GM18511 (cell line): ENCODE measurements at regions not wholly inside any gene's neighbourhood (a gene's known extent, or its start where the extent isn't known, plus 50 kb on each side); places are given as distances from the start of the nearest gene placed in this dataset.

ENCODE experiments used
- ATAC-seq: cut with Tn5 transposase; IDR thresholded peaks from one replicate; pipeline ENCODE4 v1.9.1; 2021; ENCODE audit warnings: mild to moderate bottlenecking, moderate library complexity; ENCODE audit not compliant: unreplicated experiment

DNA sequence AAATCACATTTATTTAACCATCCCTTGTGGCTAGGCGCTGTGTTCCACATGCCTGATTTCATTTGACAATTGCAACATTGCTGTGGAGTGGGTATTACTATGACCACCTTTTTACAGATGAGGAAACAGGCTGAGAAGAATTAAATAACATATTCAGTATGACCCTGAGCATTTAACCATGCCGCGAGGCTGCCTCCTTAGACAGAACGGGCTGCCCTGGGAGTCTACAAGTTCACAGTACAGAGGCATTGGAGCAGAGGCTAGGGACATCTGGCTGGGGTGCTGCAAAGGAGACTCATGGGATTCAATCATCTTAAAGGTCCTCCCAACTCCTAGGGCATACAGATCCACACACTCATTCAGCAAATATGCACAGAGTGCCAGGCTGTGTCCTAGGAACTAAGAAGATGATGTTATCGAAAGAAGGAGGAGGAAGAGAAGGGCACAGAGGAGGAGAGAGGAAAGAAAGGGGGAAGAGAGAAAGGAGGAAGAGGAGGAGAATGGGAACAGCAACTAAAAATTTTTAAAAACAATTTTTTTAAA, 164.7 kb upstream of the CCND2 start:
- no peak for ATAC-seq

DNA sequence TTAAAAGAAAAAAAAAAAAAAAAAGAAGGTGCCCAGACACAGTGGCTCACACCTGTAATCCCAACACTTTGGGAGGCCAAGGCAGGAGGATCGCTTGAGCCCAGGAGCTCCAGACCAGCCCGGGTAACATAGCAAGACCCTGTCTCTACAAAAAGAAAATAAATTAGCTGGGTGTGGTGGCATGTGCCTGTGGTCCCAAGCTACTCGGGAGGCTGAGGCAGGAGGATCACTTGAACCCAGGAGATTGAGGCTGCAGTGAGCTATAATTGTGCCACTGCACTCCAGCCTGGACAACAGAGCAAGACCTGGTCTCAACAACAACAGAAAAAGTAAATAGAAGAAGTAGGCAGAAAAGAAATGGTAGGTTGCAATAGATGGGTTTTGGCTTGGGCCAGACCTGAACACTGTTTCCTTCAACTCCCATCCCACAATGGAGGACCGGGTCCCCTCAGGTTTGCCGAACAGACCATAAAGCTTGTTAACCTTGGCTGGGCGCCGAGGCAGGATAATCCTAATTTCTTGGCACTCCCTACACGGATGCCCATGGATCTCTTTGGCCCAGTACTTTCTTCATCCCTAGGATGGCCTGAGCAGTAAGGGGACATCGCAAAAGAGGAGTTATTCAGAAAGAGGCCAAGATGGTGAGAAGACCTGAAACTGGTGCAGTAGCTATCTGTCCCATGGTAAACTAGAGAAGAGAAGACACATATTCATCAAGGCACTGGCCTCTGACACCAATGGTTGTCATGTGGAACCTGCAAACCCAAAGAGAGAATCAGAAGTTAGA, 165.5 kb upstream of the CCND2 start:
- peak; percentile 14 for ATAC-seq

DNA sequence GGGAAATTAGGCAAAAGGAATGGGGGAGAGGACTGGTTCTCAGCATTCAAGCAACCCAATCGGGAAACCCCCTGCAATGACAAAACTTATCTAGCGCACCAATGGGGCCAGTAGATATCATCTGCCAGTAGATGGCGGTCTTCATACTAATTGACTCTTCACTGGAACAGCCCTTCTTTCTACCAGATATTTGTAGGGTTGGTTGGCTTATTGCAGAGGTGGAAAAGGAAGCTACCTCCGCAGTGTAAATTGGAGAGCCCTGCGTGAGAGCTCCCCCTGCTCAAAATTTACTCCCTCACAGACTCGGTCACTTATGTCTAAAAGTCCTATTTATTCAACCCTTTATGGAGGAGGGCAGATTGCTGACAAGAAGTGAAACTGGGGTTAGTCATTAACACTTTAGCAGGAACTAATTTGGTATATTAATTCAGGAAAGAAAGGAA, 166.1 kb upstream of the CCND2 start:
- ATAC-seq, result peak; percentile 94

DNA sequence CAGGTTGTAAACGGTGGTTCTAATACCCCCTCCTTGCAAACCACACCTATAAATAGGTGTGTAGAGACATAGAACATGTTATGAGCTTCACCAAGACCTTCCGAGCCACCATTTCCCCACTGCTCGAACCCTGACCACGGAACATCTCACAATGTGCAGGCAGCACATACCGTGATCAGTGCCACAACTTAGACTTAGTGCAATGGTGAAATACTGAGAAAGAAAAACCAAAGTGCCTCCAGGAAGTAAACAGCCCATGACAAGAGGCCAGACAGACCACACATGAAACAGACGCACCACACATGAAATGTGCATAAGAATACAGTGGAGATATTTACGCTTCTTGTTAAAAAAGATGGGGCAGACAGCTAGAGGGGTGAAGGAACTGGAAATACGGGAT, 166.9 kb upstream of the CCND2 start:
- ATAC-seq, result no peak

DNA sequence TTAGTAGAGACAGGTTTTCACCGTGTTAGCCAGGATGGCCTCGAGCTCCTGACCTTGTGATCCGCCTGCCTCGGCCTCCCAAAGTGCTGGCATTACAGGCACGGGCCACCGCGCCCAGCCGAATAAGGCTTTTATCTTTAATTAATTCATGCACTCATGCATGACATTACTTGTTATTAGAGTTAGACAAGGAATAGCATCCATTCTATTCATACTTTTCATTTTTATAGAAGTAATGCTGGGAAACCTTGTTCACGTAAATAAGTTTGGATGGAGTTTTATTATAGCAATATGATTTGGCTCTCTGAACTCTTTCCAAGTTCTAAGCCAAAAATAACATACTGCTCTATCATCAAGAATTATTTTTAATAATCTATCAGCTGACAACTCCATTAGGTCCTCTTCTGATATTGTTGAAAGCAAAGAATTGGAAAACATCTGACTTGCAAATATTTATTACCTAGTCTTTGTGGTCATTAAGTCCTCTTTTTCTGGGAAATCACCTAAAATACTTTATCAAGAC, 168.8 kb upstream of the CCND2 start:
- ATAC-seq, result no peak

DNA sequence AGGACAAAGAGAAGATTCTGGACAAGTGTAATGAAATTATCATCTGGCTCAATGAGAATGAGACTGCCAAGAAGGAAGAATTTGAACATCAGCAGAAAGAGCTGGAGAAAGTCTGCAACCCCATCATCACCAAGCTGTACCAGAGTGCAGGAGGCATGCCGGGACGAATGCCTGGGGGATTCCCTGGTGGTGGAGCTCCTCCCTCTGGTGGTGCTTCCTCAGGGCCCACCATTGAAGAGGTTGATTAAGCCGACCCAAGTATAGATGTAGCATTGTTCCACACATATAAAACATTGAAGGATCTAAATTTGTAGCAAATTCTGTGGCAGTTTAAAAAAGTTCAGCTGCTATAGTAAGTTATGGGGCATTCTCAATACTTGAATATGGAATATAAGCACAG, 174.3 kb upstream of the CCND2 start:
- no peak for ATAC-seq

DNA sequence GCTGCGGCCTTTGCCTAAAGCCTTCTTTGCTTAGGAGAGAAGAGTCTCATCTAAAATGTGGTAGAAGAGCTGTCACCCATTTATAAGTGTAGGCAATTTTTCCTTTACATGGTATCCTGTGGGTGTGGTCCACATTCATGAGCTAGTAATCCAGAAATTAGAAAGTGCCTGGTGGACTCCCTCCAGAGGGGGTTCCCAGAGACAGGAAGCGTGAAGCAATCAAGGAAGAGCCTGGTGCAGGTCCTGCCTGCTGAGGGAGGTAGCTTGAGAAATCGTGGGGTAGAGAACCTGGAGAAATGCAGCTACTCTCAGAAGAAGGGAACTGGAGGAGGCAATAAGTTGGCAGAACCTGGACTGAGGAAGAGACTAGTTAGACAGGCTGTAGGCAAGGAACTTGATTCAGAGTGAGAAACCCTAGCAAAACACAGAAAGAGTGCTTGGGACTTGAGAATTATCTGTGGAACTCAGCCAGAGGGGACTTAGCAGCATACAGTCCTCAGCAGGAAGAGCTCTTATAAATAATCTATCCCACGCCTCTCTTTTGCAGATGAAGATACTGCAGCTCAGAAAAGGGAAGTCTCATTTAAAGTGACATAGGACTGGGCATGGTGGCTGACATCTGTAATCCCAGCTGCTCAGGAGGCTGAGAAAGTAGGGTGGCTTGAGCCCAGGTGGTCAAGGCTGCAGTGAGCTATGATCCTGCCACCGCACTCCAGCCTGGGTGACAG, 182.4 kb upstream of the CCND2 start:
- ATAC-seq, result no peak

DNA sequence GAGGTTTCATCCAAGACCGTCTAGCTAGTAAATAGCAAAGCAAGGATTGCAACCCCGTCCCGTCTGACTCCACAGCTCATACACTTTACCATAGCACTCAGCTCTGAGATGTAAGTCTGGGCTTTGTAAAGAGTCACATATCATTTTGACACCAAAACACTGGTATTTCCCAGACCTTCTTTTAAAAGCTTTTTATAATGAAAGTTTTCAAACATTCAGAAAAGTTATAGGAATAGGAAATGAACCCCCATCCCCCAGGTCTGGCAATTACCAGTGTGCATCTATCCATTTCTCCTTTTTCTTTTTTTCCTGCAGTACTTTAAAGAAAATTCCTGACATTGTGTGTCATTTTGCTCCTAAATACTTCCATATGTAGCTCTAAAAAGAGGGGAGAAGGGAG, 183.6 kb upstream of the CCND2 start:
- no peak for ATAC-seq

DNA sequence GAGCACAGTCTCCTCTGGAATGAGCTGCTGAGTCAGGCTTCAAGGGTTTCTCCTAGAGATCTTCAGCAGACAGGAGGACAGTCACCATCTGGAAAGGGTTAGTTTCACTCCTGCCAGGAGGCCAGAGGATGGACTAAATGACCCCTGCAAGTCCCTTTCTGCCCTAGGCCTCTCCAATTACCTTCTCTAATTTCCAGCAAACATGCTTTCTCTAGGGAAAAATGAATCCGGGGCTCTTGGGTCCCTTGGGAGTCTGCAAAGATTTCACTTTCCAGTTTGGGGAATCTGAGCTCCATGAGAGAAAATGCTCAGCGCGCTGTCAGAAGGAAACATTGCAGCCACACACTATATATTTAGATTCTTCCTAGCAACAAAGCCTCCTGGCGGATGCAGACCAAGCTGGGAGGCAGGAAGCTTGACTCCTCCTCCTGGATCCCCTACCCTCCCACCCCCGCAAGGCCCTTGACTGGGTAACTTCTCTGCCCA, 184.4 kb upstream of the CCND2 start:
- ATAC-seq, result no peak

DNA sequence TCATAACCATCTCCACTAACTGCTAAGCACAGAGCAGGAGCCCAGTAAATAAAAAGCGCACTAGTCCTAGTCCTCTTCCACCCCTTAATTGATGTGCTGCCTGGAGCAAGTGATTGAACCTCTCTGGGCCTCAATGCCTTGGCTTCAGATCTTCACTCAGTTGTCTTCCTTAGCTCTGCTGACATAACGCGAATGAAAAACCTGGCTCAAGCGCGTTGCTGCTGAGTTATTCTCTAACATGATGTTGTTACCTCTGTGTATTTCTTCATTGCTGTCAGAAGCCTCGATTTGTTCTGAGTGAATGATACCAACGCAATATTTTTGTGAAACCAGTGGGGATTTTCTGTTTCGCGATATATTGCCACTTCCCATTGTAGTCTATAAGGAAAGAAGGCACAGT, 185.1 kb upstream of the CCND2 start:
- ATAC-seq, result no peak

DNA sequence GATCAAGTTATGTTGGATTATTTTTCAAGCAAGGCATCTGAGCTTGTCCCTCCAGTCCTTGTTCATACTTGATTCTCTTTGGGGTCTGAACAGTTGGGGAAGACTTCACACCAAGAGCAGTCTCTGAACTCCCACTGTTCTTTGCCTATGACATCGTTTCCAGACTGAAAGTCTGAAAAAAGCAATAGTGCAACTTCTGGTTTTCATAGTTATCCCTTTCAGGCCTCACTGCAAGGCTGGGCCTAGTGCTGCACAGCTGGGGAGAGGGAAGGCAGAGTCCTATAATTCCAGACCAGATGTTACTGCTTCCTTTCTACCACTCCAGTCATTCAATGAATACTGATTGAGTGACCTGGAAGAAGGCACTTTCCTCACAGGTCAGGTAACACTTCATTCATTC, 187.1 kb upstream of the CCND2 start:
- ATAC-seq, result no peak

DNA sequence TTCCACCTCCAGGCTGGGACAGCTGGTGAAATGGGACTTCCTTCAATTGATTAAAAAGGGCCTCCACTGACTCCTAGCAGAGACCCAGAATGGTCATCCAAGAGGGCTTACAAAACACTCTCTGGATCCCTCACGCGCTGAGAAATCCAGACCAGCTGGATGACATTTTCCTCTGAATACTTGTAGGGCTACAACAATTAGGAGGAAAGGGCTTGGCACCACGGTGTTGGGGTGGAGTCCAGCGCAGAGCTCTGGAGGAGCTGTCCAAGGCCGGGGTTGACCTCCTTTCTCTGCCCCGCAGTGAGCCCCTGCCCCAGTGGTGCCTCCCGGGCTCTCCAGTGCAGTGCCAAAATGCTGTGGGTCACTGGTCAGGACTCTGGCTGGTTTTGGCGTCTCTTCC, 189.0 kb upstream of the CCND2 start:
- ATAC-seq, result no peak

DNA sequence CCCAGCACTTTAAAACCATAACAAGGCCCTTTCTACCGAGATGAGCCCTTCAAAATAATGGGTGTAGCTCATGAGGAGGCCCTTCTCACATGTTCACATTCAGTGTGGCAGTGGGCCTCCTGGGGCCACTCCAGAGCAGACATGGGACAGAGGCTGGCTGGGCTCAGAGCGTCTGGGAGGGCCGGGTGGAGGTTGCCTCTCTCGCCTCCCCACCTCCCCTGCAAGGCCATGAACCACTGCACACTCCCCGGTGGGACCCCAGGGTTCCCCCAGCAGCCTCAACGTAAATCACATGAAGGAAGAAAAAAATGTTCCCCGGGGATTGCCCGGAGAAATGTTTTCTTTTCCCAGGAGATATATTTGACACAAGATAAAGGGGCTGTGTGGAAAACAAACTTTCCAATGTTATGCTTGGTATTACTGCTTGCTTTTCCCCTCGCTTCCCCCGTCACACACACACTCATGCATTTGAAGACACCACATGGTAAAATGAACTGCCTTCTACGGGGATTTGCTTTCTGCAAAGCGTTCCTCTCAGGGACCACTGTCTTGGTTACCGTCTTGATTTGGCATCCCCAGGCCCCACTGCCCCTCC, 190.7 kb upstream of the CCND2 start:
- ATAC-seq, result no peak

DNA sequence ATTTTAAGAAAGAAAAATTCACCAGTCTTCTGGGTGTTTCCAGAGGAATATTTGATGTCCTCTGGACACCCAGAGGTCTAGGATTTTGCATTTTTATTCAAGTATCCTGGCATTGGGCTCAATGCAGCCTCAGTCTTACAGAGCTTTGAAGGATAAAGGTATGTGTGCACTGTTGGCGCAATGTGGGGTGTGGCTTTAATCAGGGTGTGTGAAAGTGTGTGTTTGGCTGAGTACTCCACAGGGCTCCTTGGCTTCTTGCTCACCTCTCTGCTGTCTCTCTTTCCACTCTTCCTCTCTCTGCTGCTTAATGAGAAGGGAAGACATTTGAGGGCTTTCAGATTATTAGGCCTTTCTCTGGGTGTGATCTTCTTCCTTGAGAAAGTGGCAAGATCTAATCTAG, 193.3 kb upstream of the CCND2 start:
- no peak for ATAC-seq

DNA sequence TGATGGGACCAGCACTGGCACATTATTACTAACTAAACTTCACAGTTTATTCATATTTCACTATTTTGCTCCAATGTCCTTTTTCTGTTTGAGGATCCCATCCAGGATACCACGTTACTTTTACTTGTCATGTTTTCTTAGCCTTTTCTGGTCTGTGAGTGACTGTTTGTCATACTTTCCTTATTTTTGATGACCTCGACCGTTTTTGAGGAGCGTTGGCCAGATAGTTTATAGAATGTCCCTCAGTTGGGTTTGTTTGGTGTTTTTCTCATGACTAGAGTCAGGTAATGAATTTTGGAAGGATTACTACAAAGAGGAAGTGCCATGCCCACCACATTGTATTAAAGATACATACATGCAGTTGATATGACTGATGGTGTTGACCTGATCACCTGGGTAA, 199.4 kb upstream of the CCND2 start:
- ATAC-seq, result no peak

DNA sequence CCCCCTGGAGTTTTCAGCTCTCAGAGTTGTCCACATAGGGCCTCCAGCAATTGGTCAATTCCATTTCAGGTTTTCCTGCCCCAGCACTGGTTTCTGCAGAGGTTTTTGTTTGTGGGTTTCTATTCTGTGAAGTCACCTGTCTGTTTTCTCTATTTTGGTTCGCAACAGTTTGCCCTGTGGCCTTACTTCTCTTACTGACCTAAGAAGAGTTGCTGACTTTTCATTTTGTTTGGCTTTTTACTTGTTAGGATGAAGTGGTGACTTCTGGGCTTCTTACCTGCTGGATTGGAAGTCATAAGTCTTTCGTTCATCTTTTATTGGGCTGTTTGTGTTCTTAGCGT, 196.4 kb upstream of the PARP11 start:
- no peak for ATAC-seq

DNA sequence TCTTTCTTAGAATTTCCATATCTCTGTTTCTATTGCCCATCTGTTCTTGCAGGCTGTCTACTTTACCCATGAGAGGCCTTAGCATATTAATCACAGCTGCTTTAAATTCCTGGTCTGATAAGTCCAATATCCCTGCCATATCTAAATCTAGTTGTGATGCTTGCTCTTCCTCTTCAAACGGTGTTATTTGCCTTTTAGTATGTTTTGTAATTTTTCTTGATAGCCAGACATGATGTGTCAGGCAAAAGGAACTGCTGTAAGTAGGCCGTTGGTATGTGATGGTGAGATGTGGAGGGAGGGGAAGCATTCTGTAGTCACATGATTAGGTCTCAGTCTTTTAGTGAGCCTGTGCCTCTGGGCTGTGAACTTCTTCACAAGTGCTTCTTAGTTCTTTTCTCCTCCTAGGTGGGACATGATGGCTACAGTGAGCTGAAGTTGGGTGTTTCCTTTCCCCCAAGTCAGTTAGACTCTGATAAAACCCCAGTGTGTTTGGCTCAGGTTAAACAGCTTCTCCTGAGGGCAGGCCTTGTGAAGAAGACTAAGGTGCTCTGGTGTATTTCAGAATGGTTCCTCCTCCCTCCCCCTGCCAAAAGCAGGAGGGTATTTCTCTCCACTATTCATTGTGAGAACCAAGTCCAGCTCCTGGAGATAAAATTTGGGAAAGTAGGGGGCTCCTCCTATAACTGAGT, 195.9 kb upstream of the PARP11 start:
- no peak for ATAC-seq

DNA sequence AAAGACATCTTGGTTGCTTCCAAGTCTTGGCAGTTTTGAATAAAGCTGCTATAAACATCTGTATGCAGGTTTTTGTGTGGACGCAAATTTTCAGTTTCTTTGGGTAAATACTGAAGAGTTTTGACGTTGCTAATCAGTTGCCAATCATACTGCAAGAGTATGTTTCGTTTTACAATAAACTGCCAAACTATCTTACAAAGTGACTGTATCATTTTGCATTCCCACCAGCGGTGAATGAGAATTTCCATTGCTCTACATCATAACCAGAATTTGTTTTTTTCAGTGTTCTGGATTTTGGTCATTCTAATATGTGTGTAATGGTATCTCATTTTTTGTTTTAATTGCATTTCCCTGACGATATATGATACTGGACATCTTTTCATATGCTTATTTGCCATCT, 190.8 kb upstream of the PARP11 start:
- ATAC-seq, result no peak

DNA sequence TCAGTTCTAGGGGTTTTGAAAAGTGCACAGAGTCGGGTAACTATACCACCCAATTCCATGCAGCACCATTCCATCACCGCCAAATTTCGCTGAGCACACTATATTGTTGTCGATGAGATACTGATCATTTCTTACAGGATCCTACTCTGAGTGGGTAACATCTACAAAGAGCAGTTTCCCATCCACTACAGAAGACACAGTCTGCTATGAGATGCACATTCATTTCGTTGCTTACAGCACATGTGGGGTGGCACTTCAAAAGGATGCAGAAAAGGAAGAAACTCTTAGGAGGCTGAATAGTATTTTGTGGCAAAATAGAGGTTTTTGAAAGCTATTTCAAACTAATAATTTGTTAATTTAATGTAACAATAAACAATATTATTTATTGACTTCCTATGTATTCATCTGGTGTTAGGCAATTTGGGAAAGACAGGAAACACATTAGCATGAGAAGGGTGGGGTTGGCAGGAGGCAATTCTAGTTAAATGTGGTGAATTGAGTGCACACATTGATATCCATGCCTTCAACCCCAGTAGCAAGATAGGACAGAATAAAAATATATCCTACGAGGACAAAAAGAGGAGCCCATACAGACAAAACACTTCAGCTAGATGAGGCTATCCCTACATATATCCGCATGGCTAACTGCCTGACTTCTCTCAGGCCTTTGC, 186.8 kb upstream of the PARP11 start:
- no peak for ATAC-seq
